H9 (cell line): ENCODE measurements at regions not wholly inside any gene's neighbourhood (a gene's known extent, or its start where the extent isn't known, plus 50 kb on each side); places are given as distances from the start of the nearest gene placed in this dataset.

Experiments used
- DNase-seq: peaks from one replicate; pipeline ENCODE4 v3.0.0-alpha.2; 2017
- H2AFZ ChIP-seq: one replicate; pipeline ENCODE4 v1.6.1; 2013; ENCODE audit warnings: mild to moderate bottlenecking, low read length, control low read depth, moderate library complexity
- H2AK5ac ChIP-seq: 2 replicates; pipeline ENCODE4 v1.6.1; 2013; ENCODE audit warnings: low read length, control low read depth, mixed read lengths; ENCODE audit not compliant: insufficient read length
- H2BK120ac ChIP-seq: one replicate; pipeline ENCODE4 v1.6.1; 2013; ENCODE audit warnings: low read depth, mild to moderate bottlenecking, low read length, control low read depth, inconsistent platforms; ENCODE audit not compliant: poor library complexity, severe bottlenecking
- H2BK12ac ChIP-seq: 2 replicates; pipeline ENCODE4 v1.6.1; 2013; ENCODE audit warnings: low read length, control low read depth, mixed read lengths, low read depth; ENCODE audit not compliant: insufficient read length
- H2BK15ac ChIP-seq: 2 replicates; pipeline ENCODE4 v1.6.1; 2013; ENCODE audit warnings: low read depth, low read length, control low read depth
- H2BK20ac ChIP-seq: one replicate; pipeline ENCODE4 v1.6.1; 2013; ENCODE audit warnings: low read depth, mild to moderate bottlenecking, low read length, control low read depth, inconsistent platforms; ENCODE audit not compliant: poor library complexity, severe bottlenecking
- H2BK5ac ChIP-seq: 2 replicates; pipeline ENCODE4 v1.6.1; 2013; ENCODE audit warnings: low read length, control low read depth, mixed read lengths; ENCODE audit not compliant: insufficient read length
- H3K14ac ChIP-seq: 2 replicates; pipeline ENCODE4 v1.6.1; 2013; ENCODE audit warnings: low read length, control low read depth; ENCODE audit not compliant: insufficient read depth
- H3K18ac ChIP-seq: 2 replicates; pipeline ENCODE4 v1.6.1; 2013; ENCODE audit warnings: low read depth, mild to moderate bottlenecking, mixed read lengths, low read length, control low read depth; ENCODE audit not compliant: insufficient read length
- H3K23ac ChIP-seq: 2 replicates; pipeline ENCODE4 v1.6.1; 2013; ENCODE audit warnings: low read length, control low read depth, mixed read lengths, low read depth; ENCODE audit not compliant: insufficient read length
- H3K23me2 ChIP-seq: 2 replicates; pipeline ENCODE4 v1.6.1; 2013; ENCODE audit warnings: low read depth, mild to moderate bottlenecking, mixed read lengths, low read length, control low read depth; ENCODE audit not compliant: insufficient read length, poor library complexity, severe bottlenecking
- H3K27ac ChIP-seq: 2 replicates; pipeline ENCODE4 v1.5.1; 2013; ENCODE audit warnings: low read length, control low read depth, mixed read lengths, low read depth; ENCODE audit not compliant: insufficient read length
- H3K27me3 ChIP-seq: 2 replicates; pipeline ENCODE4 v1.6.1; 2013; ENCODE audit warnings: low read length, control low read depth, inconsistent platforms; ENCODE audit not compliant: insufficient read depth
- H3K4ac ChIP-seq: 2 replicates; pipeline ENCODE4 v1.6.1; 2013; ENCODE audit warnings: low read depth, mild to moderate bottlenecking, control low read depth, inconsistent platforms, low read length, moderate library complexity
- H3K4me1 ChIP-seq: 2 replicates; pipeline ENCODE4 v1.6.1; 2013; ENCODE audit warnings: low read length, control low read depth, inconsistent platforms; ENCODE audit not compliant: insufficient read depth
- H3K4me2 ChIP-seq: 2 replicates; pipeline ENCODE4 v1.6.1; 2013; ENCODE audit warnings: low read length, control low read depth, mixed read lengths; ENCODE audit not compliant: insufficient read length, insufficient read depth
- H3K56ac ChIP-seq: 2 replicates; pipeline ENCODE4 v1.6.1; 2013; ENCODE audit warnings: low read depth, mild to moderate bottlenecking, mixed read lengths, low read length, control low read depth; ENCODE audit not compliant: insufficient read length
- H3K79me1 ChIP-seq: 2 replicates; pipeline ENCODE4 v1.6.1; 2013; ENCODE audit warnings: low read depth, mild to moderate bottlenecking, moderate library complexity, low read length, control low read depth, inconsistent platforms; ENCODE audit not compliant: insufficient read depth, poor library complexity, severe bottlenecking
- H3K79me2 ChIP-seq: 2 replicates; pipeline ENCODE4 v1.6.1; 2013; ENCODE audit warnings: low read length, control low read depth, inconsistent platforms; ENCODE audit not compliant: insufficient read depth
- H3K9ac ChIP-seq: 2 replicates; pipeline ENCODE4 v1.6.1; 2013; ENCODE audit warnings: low read length, control low read depth, mixed read lengths; ENCODE audit not compliant: insufficient read length; ENCODE audit errors: extremely low read depth
- H3K9me3 ChIP-seq: one replicate; pipeline ENCODE4 v1.6.1; 2013; ENCODE audit warnings: low read depth, low read length, inconsistent platforms; ENCODE audit not compliant: control insufficient read depth
- H3T11ph ChIP-seq: one replicate; pipeline ENCODE4 v1.6.1; 2013; ENCODE audit warnings: mild to moderate bottlenecking, low read length, control low read depth, inconsistent platforms
- H4K20me1 ChIP-seq: one replicate; pipeline ENCODE4 v1.6.1; 2013; ENCODE audit not compliant: control insufficient read depth, insufficient read length, insufficient read depth
- H4K5ac ChIP-seq: 2 replicates; pipeline ENCODE4 v1.6.1; 2013; ENCODE audit warnings: low read depth, mild to moderate bottlenecking, mixed read lengths, low read length, control low read depth; ENCODE audit not compliant: insufficient read length
- H4K8ac ChIP-seq: replicated peaks from 2 replicates; pipeline ENCODE4 v1.6.1; 2013; ENCODE audit warnings: low read length, control low read depth, mixed read lengths, low read depth; ENCODE audit not compliant: insufficient read length
- H4K91ac ChIP-seq: 2 replicates; pipeline ENCODE4 v1.6.1; 2013; ENCODE audit warnings: low read depth, mild to moderate bottlenecking, moderate library complexity, mixed read lengths, low read length, control low read depth; ENCODE audit not compliant: insufficient read length
- H3K27ac Mint-ChIP-seq, 3 experiments: 2 replicates in 2 of 3; 3 replicates in 1 of 3; pipeline ENCODE4 v1.8.0; 2020 to 2021; ENCODE audit warnings: mixed read lengths in 3 of 3, mild to moderate bottlenecking in 1 of 3, moderate library complexity in 1 of 3
- H3K27me3 Mint-ChIP-seq: 2 replicates; pipeline ENCODE4 v1.8.0; 2021; ENCODE audit warnings: low read depth, mild to moderate bottlenecking, moderate library complexity, mixed read lengths
- H3K36me3 Mint-ChIP-seq, 3 experiments: 2 replicates in 2 of 3; 3 replicates in 1 of 3; pipeline ENCODE4 v1.8.0; 2020 to 2021; ENCODE audit warnings: low read depth in 3 of 3, mixed read lengths in 3 of 3; ENCODE audit not compliant: insufficient read depth in 1 of 3
- H3K4me1 Mint-ChIP-seq, 2 experiments: 2 replicates each; pipeline ENCODE4 v1.8.0; 2020; ENCODE audit warnings: mixed read lengths in 2 of 2
- H3K4me3 Mint-ChIP-seq, 2 experiments: 2 replicates in 1 of 2; 3 replicates in 1 of 2; pipeline ENCODE4 v1.8.0; 2020 to 2021; ENCODE audit warnings: mild to moderate bottlenecking in 2 of 2, mixed read lengths in 2 of 2, moderate library complexity in 1 of 2
- H3K9me3 Mint-ChIP-seq, 2 experiments: 2 replicates in 1 of 2; 3 replicates in 1 of 2; pipeline ENCODE4 v1.8.0; 2020; ENCODE audit warnings: mild to moderate bottlenecking in 2 of 2, mixed read lengths in 2 of 2, moderate library complexity in 1 of 2
- CTCF ChIP-seq: fragments of 200-600 bp; sonication (generic); conservative IDR thresholded peaks from 3 replicates; pipeline ENCODE4 v1.8.0; 2021; ENCODE audit warnings: antibody characterized with exemption, mild to moderate bottlenecking
- WGBS: extraction: QIAGEN DNeasy Blood & Tissue Kit; methylation state at CpG from one replicate; pipeline ENCODE4 v1.1.7; 2013; ENCODE audit warnings: missing lambda C conversion rate, low lambda C conversion rate, mixed read lengths; ENCODE audit not compliant: insufficient read length; ENCODE audit errors: extremely low coverage; 5-methylcytosine and 5-hydroxymethylcytosine counted together

- no CpG with 5 or more reads among the region's 7 CpGs for WGBS
Observed at GRCh38 chr5:93665648-93666047, 75.8 kb downstream of the POU5F2 start.

More at GRCh38 chr5:93665648-93666047, 75.8 kb downstream of the POU5F2 start:
- Histone ChIP-seq H4K20me1 (no peaks in the 10 kb centered on the region), H2BK5ac (no peak overlapping the region), H2AK5ac (no peak overlapping the region), H4K8ac (no peak overlapping the region), H2BK120ac (no peak overlapping the region), H3K56ac (no peak overlapping the region), H3K79me2 (no peaks in the 10 kb centered on the region), H3K4me1 (no peaks in the 10 kb centered on the region; the same call in 1 of the 2 replicates), H4K5ac (no peak overlapping the region), H3T11ph (no peak overlapping the region), H3K27ac (no peak overlapping the region), H3K27me3 (no peaks in the 10 kb centered on the region), H4K91ac (no peak overlapping the region), H3K4ac (no peak overlapping the region), H3K4me2 (no peak overlapping the region), H2BK12ac (no peak overlapping the region), H3K9me3 (no peaks in the 10 kb centered on the region), H3K23me2 (no peaks in the 10 kb centered on the region), H2BK20ac (no peak overlapping the region), H3K18ac (no peak overlapping the region), H3K14ac (no peak overlapping the region), H3K23ac (no peak overlapping the region), H2AFZ (no peak overlapping the region), H3K79me1 (no peaks in the 10 kb centered on the region), H3K9ac (no peak overlapping the region), H2BK15ac (no peak overlapping the region)
- peaks cover 10 to 13% of the 10 kb centered on the region in 2 experiments for H3K4me1 Mint-ChIP-seq
- no peaks in the 10 kb centered on the region; the same call in 1 of the 2 replicates for H3K27me3 Mint-ChIP-seq
- H3K36me3 Mint-ChIP-seq: no peaks in the 10 kb centered on the region
- no peak overlapping the region for H3K4me3 Mint-ChIP-seq
- no peak for DNase-seq
- no peaks in the 10 kb centered on the region for H3K9me3 Mint-ChIP-seq
- H3K27ac Mint-ChIP-seq: no peak overlapping the region
- TF ChIP-seq CTCF: no peak
